Neutrophil (primary cell): ENCODE measurements at regions not wholly inside any gene's neighbourhood (a gene's known extent, or its start where the extent isn't known, plus 50 kb on each side); places are given as distances from the start of the nearest gene placed in this dataset.

ENCODE experiments used
- H3K27ac ChIP-seq: fragments of 200-600 bp; sonication (generic); 2 replicates; pipeline ENCODE4 v1.5.1; 2016; ENCODE audit warnings: mild to moderate bottlenecking, moderate library complexity
- H3K27me3 ChIP-seq: fragments of 200-600 bp; sonication (generic); 2 replicates; pipeline ENCODE4 v1.6.0; 2016; ENCODE audit warnings: mild to moderate bottlenecking
- H3K36me3 ChIP-seq: fragments of 200-600 bp; sonication (generic); 2 replicates; pipeline ENCODE4 v1.5.1; 2017
- H3K4me1 ChIP-seq, 2 experiments: fragments of 200-600 bp in 1 of 2; sonication (generic) in 1 of 2; 1 replicate in 1 of 2; 2 replicates in 1 of 2; pipeline versions ENCODE4 v1.5.1 to v1.6.1; 2013 to 2016; ENCODE audit warnings: low read depth in 1 of 2, low read length in 1 of 2, mild to moderate bottlenecking in 1 of 2, moderate library complexity in 1 of 2; ENCODE audit not compliant: control insufficient read depth in 1 of 2, insufficient read depth in 1 of 2
- H3K4me3 ChIP-seq, 2 experiments: fragments of 200-600 bp in 1 of 2; sonication (generic) in 1 of 2; 1 replicate in 1 of 2; 2 replicates in 1 of 2; pipeline ENCODE4 v1.5.1; 2013 to 2016; ENCODE audit warnings: low read depth in 1 of 2, low read length in 1 of 2, mild to moderate bottlenecking in 1 of 2, moderate library complexity in 1 of 2
- H3K9me3 ChIP-seq: fragments of 200-600 bp; sonication (generic); 2 replicates; pipeline ENCODE4 v1.5.1; 2016
- TF ChIP-seq, protein P1 (sequence below): fragments of 200-600 bp; sonication (generic); IDR thresholded peaks from 2 replicates; pipeline ENCODE4 v1.5.1; 2016; ENCODE audit warnings: antibody characterized with exemption

DNA sequence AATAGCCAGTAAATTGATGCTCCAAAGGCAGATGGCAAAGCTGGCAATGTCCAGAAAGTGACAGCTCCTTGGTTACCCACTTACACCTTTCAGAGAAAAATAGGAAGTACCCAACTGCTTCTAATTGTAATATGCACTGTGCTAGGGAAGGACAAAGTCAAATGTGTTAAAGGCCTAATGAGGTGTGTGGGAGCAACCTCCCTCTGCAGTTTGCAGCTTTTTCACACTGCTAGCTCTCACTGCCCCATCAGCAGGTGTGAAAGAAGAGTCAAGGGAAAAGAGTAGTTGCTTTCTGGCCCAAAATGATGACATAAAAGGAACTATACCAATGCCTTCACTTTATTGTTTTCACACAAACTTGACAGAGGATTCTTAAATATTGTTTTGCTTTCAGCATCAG is 284.1 kb upstream of the SETBP1 start:
- Histone ChIP-seq H3K4me1 (no peaks in the 10 kb centered on the region), H3K4me3 (no peak overlapping the region), H3K9me3 (no peaks in the 10 kb centered on the region), H3K27me3 (no peaks in the 10 kb centered on the region), H3K36me3 (no peaks in the 10 kb centered on the region), H3K27ac (no peak overlapping the region)
- TF ChIP-seq, protein P1, sequence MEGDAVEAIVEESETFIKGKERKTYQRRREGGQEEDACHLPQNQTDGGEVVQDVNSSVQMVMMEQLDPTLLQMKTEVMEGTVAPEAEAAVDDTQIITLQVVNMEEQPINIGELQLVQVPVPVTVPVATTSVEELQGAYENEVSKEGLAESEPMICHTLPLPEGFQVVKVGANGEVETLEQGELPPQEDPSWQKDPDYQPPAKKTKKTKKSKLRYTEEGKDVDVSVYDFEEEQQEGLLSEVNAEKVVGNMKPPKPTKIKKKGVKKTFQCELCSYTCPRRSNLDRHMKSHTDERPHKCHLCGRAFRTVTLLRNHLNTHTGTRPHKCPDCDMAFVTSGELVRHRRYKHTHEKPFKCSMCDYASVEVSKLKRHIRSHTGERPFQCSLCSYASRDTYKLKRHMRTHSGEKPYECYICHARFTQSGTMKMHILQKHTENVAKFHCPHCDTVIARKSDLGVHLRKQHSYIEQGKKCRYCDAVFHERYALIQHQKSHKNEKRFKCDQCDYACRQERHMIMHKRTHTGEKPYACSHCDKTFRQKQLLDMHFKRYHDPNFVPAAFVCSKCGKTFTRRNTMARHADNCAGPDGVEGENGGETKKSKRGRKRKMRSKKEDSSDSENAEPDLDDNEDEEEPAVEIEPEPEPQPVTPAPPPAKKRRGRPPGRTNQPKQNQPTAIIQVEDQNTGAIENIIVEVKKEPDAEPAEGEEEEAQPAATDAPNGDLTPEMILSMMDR: no peak

DNA sequence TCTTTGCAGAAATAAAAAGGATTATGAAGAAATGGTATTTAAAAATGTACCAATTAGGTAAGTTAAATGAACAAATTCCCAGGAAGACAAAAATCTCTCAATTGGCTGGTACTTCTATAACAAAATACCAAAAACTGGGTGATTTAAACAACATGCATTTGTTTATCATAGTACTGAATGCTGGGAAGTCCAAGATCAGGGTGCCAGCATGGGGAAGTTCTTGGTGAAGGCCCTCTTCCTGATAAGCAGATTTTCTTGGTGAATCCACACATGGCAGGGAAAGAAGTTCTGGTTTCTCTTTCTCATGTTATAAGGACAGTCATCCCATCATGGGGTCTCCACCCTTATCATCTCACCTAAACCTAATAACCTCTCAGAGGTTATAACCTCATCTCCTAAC is 271.6 kb upstream of the SETBP1 start:
- H3K36me3 ChIP-seq: no peaks in the 10 kb centered on the region
- H3K4me1 ChIP-seq: no peaks in the 10 kb centered on the region
- no peaks in the 10 kb centered on the region for H3K27me3 ChIP-seq
- H3K27ac ChIP-seq: no peak overlapping the region
- H3K4me3 ChIP-seq: no peak overlapping the region
- TF ChIP-seq, protein P1: no peak
- no peaks in the 10 kb centered on the region for H3K9me3 ChIP-seq

DNA sequence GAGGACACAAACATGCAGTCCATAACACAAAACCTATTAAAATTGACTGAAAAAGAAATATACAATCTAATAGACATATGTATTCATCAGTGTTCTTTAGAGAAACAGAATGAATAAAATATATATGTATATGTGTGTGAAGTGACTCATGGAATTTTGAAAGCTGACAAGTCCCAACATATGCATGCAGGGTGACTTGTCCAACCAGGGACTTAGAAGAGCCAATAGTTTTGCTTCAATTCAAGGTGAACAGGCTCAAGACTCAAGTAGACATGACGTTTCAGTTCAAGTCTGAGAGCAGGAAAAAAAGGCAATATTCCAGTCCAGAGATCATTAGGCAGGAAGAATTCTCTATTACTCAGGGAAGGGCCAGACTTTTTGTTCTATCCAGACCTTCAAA is 271.2 kb upstream of the SETBP1 start:
- Histone ChIP-seq H3K27ac (no peak overlapping the region), H3K9me3 (no peaks in the 10 kb centered on the region), H3K4me3 (no peak overlapping the region), H3K27me3 (no peaks in the 10 kb centered on the region), H3K36me3 (no peaks in the 10 kb centered on the region), H3K4me1 (no peaks in the 10 kb centered on the region)
- TF ChIP-seq, protein P1: no peak

DNA sequence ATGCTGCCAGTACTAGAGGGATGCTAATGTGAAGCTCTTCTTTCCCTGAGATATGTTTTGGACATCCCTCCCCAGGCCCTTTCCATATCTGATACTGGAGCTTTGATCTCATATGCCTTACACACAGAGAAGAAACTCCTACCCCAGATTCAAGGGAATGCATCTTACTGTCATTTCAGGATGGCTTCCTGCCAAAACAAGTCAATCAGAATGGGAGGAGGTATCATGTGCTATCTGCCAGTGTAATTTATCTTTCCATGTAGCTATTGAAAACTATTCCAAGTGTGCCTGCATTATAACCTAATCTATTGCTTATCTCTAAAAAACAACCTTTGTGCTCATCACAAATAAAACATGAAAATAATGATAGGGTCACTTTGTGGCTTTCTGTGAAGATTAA is 269.9 kb upstream of the SETBP1 start:
- TF ChIP-seq, protein P1: no peak
- Histone ChIP-seq H3K4me1 (no peaks in the 10 kb centered on the region), H3K9me3 (no peaks in the 10 kb centered on the region), H3K4me3 (no peak overlapping the region), H3K27me3 (no peaks in the 10 kb centered on the region), H3K27ac (no peak overlapping the region), H3K36me3 (no peaks in the 10 kb centered on the region)

DNA sequence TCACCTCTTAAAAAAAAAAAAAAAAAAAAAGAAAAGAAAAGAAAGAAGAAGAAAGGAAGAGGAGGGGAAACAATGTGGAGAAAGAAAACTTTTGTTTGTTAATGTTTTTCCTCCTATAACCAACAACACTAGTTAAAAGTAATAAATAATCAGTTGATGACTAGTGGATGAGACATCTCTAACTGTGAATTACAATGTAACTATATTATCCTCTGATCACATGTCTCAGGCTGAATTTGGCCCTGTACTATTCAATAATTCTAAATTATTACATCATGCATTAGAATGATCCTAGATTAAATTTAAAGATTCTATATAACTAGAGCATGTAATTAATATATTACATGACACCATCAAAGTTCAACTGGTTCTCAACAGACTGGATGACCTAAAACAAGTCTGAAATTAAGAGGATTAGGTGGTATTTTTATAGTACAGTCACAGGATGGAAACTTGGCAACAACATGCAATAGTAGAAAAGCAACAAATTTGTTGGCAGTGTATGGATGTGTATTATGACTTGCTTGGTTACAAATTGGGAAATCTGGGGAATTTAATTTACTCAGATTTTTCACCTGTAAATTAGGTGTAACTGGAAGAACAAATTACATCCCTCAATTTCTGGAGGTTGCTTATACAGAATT is 269.3 kb upstream of the SETBP1 start:
- H3K9me3 ChIP-seq: no peaks in the 10 kb centered on the region
- TF ChIP-seq, protein P1: no peak
- H3K36me3 ChIP-seq: no peaks in the 10 kb centered on the region
- no peaks in the 10 kb centered on the region for H3K4me1 ChIP-seq
- no peaks in the 10 kb centered on the region for H3K27me3 ChIP-seq
- no peak overlapping the region for H3K4me3 ChIP-seq
- H3K27ac ChIP-seq: no peak overlapping the region

DNA sequence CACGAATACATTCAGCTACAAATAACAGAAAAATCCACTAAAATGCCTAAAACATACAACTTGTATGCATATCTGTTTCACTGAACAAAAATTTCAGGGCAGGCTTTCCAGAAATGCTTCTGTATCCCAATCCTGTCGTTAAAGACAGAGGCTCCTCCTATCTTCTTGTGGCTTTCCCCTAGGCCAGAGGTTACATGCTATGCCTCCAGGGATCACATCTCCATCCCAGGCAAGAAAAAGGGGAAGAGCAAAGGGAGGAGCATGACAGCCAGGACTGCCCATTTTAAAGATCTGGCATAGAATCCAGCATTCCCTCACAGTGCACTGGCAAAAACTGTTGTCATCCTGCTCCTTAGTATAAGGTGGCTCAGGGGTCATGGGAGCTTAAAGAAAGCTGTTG is 268.7 kb upstream of the SETBP1 start:
- Histone ChIP-seq H3K4me1 (no peaks in the 10 kb centered on the region), H3K4me3 (no peak overlapping the region), H3K9me3 (no peaks in the 10 kb centered on the region), H3K36me3 (no peaks in the 10 kb centered on the region), H3K27ac (no peak overlapping the region), H3K27me3 (no peaks in the 10 kb centered on the region)
- TF ChIP-seq, protein P1: no peak
